Activated CD8-positive, alpha-beta memory T cell treated with anti-CD3 and anti-CD28 coated beads, Interleukin-2, amount 50 U/mL, for 1 hour (primary cell): ENCODE measurements at regions not wholly inside any gene's neighbourhood (a gene's known extent, or its start where the extent isn't known, plus 50 kb on each side); places are given as distances from the start of the nearest gene placed in this dataset.

ENCODE experiments used
- DNase-seq: peaks from one replicate; pipeline ENCODE4 v3.0.0-alpha.2; 2020; ENCODE audit errors: extremely low read depth

DNA sequence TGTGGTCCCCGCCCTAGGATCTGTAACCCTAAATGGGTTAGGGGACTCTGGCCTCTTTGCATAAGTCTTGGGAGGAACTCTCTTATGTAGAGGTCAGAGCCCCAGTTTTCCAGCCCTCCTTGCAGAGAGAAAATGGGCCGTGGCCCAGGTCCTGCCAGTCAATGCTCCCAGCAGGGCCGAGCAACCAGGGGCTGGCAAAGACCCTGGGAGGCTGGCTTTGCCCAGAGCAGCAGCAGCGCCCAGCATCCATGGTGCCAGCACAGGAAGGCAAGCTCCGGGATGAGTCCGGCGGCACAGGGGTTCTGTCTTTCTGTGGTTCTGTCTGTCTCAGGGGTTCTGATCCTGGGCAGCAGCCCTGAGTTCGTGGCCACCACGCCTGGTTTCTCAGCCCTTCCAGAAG lies 684.8 kb downstream of the BRD1 start:
- no peak for DNase-seq

DNA sequence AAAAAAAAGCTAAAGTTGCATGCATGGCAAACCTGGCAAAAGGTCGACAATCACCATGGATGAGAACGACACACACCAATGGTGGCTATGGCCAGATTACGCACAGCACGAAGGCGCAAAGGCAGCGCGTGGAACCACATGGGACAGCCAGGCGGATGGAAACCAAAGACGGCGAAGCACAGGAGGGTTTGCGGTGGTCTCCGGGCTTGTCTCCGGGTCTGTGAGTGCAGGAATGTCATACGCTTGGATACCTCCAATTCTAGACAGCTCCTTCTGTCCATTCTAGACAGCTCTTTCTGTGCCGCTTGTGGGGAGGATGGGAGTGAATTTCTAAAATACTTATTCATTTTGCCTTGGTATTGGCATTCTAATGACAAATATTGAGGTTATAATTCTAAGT lies 685.4 kb downstream of the BRD1 start:
- no peak for DNase-seq

DNA sequence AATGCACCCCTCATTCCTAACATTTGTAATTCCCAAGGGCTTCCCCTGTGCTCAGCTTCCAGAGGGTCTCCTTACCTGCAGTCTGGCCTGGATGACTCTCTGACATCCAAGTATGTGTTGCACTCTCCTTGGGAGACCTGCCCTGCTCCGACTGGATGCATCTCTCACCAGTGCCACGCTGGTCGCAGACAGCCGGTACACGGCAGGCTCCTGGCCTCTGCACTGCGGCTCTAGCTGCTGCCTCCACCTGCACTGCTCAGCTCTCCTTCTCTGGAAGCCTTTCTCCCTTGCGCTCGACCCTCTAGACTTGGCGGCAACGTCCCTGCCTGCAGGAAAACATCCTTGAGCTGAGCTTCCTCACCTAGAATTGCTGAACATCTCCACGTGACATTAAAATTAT lies 685.9 kb downstream of the BRD1 start:
- DNase-seq = no peak

DNA sequence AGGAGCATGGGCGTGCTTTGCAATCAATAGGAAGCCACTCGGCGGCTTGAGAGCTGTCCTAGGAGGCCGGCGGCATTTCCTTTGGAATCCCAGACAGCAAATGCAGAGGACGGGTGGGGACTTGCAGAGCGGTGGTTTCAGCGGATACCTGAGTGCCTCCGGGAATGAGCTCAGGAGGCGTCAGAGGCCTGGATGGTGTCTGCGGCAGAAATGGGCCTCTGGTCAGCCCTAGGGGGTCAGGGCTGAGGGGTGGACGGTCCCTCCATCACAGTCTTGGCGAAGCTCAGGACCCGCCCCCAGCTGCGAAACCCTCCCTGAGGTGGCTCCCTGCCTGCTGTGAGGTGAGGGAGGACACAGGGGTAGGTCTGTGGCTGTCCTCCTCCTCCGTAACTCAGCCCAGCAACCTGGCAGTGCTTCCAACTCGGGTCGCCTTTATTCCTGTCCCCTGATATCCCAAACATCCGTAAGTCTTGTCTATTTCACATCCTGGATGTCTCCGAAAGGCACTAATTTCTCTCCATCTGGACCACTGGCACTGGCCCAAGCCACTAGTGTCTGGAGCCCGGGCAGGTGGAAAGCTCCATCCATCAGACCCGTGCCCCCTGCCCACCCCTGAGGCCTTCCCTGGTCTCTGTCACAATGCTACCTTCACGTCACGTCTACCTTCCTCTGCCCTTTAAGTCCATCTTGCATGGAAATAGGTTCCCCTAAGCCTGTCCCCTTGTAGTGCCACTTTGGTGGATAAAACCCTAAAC lies 686.6 kb downstream of the BRD1 start:
- no peak for DNase-seq

- no peak for DNase-seq
Observed at GRCh38 chr22:49139492-49140151, 688.1 kb downstream of the BRD1 start.

GRCh38 chr22:49138250-49138790 lies 689.4 kb downstream of the BRD1 start:
- DNase-seq = no peak

- DNase-seq = no peak
Observed at GRCh38 chr22:49137206-49137840, 690.4 kb downstream of the BRD1 start.

DNA sequence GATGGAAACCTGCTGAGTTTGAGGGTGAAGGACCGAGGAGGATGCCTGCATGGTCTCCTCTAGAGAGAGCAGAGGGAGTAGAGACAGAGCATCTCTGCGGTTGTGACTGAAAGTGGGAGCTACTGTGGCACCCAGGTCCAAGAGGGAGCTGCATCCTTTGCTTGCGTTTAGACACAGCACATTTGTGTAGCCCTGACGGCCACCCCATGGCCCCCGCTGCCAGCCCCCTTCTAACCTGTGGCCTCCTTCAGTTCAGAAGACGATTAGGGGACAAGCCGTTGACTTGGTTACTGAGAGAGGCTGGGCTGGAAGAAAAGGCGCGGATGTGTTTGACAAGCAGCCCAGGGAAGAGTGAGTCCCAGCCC lies 690.9 kb downstream of the BRD1 start:
- DNase-seq = no peak

DNA sequence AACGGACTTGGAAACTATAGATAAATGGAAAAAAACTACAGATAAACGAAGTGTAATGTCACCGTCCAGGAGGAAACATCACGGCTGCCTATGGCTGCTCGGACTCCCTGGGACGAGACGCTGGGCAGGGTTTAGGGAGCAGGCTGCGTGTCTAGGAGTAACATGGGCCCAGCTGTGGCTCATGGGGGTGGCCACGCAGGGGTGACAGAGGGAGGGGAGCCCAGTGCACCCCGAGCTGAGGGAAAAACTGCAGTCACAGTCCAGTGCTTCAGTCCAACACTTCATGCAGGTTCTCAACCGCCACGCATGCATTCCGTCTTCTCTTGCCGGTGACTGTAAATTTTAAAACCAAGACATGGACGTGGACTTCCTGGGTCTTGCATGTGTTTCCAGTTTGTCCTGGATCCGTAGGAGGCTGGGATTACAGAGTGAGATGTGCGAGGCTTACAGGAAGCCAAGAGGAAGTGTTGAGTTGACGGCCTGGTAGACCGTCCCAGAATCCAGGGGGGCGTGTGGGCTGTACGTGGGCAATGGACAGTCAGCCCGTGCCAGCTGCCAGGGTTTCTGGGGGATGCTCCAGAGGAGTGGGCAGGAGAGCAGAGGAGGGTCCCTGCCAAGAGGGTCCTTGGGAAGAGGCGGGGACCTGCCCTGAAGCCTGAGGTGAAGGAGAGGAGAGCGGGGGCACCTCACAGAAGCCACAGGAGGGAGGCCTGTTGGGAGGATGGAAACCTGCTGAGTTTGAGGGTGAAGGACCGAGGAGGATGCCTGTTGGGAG lies 691.4 kb downstream of the BRD1 start:
- no peak for DNase-seq

DNA sequence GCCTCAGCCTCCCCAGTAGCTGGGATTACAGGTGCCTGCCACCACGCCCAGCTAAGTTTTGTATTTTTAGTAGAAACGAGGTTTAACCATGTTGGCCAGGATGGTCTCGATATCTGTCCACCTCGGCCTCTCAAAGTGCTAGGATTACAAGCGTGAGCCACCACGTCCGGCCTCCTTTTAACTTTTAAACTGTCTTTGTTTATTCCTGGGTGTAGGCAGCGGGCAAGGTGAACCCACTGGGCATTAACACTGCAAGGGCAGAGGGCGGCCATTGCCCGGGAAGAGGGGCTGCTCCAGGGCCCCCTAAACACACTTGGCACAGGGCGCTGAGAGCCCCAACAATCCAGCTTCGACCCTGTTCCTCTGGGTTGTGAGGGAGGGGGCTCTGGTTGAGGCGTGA lies 693.6 kb downstream of the BRD1 start:
- DNase-seq = no peak

DNA sequence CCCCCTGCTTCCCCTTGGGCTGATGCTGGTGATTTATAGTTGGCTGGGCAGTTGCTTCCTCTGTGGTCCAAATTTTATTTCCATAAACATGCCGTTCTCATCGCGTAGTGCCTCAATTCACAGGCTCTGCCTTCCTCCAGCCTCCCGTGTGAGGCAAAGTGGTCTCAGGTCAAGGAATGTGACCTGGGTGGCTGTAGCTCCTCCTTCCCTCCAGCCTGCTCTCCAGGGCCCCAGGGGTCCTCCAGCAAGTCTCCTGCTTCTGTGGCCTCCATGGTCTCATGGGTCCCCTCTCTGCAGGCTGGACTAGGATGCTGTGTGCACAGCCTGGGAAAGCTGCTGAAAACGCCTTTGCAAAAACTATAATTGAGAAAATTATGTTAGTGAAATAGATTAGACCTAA lies 694.1 kb downstream of the BRD1 start:
- DNase-seq = no peak

GRCh38 chr22:49132009-49132408 lies 695.7 kb downstream of the BRD1 start:
- DNase-seq = no peak

- DNase-seq = no peak
Observed at GRCh38 chr22:49129736-49130135, 697.9 kb downstream of the BRD1 start.

DNA sequence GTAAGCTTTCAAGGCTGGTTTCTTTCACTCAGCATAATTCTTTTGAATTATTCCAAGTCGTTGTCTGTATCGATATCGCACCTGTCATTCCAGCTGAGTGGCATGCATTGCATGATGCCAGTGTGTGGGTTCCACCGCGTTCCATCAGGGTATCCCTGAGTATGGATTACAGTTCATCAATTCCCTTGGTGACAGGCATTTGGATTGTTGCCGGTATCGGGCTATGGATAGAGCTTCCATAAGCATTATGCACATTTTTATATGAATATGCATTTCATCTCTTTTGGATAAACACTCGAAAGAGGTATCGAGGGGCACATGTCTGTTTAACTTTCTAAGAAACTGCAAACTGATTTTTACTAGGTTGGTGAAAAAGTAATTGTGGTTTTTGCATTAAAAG lies 698.8 kb downstream of the BRD1 start:
- no peak for DNase-seq

- no peak for DNase-seq
Observed at GRCh38 chr22:49124608-49125007, 703.1 kb downstream of the BRD1 start.

DNA sequence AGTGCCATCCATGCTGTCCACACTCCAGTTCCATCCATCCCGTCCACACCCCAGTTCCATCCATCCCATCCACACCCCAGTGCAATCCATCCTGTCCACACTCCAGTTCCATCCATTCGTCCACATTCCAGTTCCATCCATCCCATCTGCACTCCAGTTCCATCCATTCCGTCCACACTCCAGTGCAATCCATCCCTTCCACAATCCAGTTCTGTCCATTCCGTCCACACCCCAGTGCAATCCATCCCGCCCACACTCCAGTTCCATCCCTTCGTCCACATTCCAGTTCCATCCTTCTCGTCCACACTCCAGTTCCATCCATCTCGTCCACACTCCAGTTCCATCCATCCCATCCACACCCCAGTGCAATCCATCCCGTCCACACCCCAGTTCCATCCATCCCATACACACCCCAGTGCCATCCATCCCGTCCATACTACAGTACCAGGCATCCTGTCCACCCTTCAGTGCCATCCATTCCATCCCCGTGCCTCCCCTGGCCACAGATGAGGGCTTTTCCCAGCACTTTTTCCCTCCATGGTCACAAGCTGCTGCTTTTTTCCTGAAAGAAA lies 704.0 kb downstream of the BRD1 start:
- DNase-seq = no peak

- DNase-seq = no peak
Observed at GRCh38 chr22:49119551-49119952, 708.1 kb downstream of the BRD1 start.

DNA sequence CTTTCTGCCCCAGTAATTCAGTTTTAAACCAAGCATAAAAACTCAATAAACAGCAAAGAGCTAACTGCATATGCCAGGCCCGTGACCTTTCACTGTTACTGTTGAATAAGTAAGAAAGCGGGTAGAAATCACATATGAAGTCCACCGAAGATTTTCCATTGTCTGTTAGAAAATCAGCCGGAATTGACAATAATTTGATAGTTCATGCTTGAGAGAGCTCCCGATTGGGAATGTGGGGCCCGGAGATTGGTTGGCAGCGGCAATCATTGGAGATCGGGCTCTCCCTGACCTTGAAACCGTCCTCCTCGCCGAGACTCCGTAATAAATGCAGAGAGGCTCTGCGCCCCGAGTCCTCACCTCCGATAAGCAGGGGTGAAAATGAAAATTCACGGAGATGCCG lies 709.6 kb downstream of the BRD1 start:
- DNase-seq = no peak

DNA sequence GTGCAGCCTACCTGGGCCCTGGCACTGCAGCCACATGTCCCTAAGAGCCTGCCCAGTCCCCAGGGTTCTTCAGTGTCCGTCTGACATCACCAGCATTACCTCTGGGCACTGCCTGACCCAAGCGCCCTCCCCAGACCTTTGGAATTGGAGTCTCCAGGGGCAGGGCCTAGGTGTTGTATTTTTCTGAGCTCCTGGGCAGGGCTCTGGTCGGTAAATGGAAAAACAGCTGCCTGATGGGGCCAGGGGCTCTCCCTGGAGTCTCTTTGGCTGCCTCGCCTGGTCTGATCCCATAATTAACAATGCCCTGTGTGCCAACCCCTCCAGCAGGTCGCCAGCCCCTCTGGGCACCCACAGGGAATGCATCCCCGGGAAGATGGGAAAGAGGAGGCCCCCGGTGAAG lies 710.2 kb downstream of the BRD1 start:
- DNase-seq = no peak

DNA sequence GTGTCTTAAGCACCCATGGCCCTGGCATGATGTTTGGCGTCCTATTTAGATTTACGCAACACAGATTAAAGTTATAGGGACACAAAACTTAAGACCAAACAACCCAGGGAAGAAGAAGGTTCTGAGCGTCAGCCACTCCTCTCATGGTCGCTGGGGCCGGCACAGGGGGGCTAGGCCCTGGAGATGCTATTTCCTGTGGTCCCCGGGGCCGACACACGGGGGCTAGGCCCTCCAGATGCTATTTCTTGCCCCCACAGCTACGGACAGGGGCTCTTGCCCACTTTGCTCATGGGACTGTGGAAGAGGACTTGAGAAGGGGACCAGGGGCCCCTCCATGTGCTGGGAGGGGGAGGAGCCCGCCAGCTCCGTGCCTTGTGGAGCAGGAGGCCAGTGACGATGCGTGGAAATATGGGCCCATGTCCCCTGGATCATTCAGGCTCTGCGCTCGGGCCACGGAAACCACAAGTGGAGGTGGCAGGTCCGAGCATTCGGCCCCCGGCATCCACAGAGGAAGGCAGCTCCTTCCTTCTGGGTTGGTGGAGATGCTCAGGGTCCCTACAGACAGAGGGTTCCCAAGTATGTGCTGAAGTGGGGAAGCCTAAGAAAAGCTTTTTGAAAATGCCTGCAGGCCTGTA lies 711.1 kb downstream of the BRD1 start:
- DNase-seq = no peak

GRCh38 chr22:49116021-49116420 lies 711.7 kb downstream of the BRD1 start:
- no peak for DNase-seq
